ENCODE measurements at regions not wholly inside any gene's neighbourhood (a gene's known extent, or its start where the extent isn't known, plus 50 kb on each side); places are given as distances from the start of the nearest gene placed in this dataset.

- TF ChIP-seq ZNF462 (CRISPR knock-in tag; IDR thresholded peaks at IDR 0.05) = no peak
- no peak for TF ChIP-seq ETS1 (IDR thresholded peaks at IDR 0.05)
These were observed 2094.5 kb upstream of the CELF4 start (continued) for GRCh38 chr18:39660141-39660540.

- Mint-ChIP-seq H3K27ac (no peak overlapping the region), H3K9me3 (no peaks in the 10 kb centered on the region), H3K36me3 (ENCODE audit: low read depth) (no peaks in the 10 kb centered on the region), H3K4me1 (peaks cover 16% of the 10 kb centered on the region), H3K27me3 (ENCODE audit: insufficient read depth, low read depth, poor library complexity) (no peaks in the 10 kb centered on the region), H3K4me3 (no peak overlapping the region)
- no peaks in the 10 kb centered on the region for H3K9me2 ChIP-seq (ENCODE audit: insufficient read depth)
- peaks cover 14% of the 10 kb centered on the region for H3K4me1 ChIP-seq (ENCODE audit: insufficient read depth)
- ATAC-seq = no peak
- DNase-seq (ENCODE audit: low spot score) = no peak
- no peak overlapping the region for H3K4me2 ChIP-seq
- H4K20me1 ChIP-seq (replicated peaks; ENCODE audit: insufficient read depth) = no peaks in the 10 kb centered on the region
- no peaks in the 10 kb centered on the region for H3K36me3 ChIP-seq (ENCODE audit: insufficient read depth)
- H3K27ac ChIP-seq (ENCODE audit: low read depth) = no peak overlapping the region
- no peak overlapping the region for H3K4me3 ChIP-seq
- no peaks in the 10 kb centered on the region for H3K27me3 ChIP-seq (ENCODE audit: insufficient read depth)
- no peaks in the 10 kb centered on the region for H3F3A ChIP-seq (replicated peaks; ENCODE audit: low read depth)
- no peak overlapping the region for H2AFZ ChIP-seq
- H3K79me2 ChIP-seq (replicated peaks; ENCODE audit: insufficient read depth) = no peaks in the 10 kb centered on the region
- no peak for TF ChIP-seq ZNF331 (CRISPR knock-in tag; IDR thresholded peaks at IDR 0.05; ENCODE audit: low read depth)
- TF ChIP-seq CREB1 (CRISPR knock-in tag; IDR thresholded peaks at IDR 0.05; ENCODE audit: low read depth) = no peak
- no peak for TF ChIP-seq CTCF (conservative IDR thresholded peaks at IDR 0.05; ENCODE audit: low read depth in 2 of 2)
- no peak for TF ChIP-seq STAT1 (IDR thresholded peaks at IDR 0.05; ENCODE audit: unreplicated experiment)
- no peak for TF ChIP-seq EZH2phosphoT487 (IDR thresholded peaks at IDR 0.05; ENCODE audit: unreplicated experiment)
- no peak for TF ChIP-seq EZH2 (IDR thresholded peaks at IDR 0.05; ENCODE audit: low read depth, unreplicated experiment)
- no peak for TF ChIP-seq REST (IDR thresholded peaks at IDR 0.05; ENCODE audit: unreplicated experiment)
- no peak for TF ChIP-seq JUNB (IDR thresholded peaks at IDR 0.05; ENCODE audit: unreplicated experiment)
- TF ChIP-seq POLR2AphosphoS5 (IDR thresholded peaks at IDR 0.05; ENCODE audit: low read depth) = no peak
- no peak for TF ChIP-seq ZNF114 (CRISPR knock-in tag; IDR thresholded peaks at IDR 0.05)
These were observed 2089.7 kb upstream of the CELF4 start for GRCh38 chr18:39655341-39655740.

Measured in GM23338 (cell line).